ENCODE measurements at regions not wholly inside any gene's neighbourhood (a gene's known extent, or its start where the extent isn't known, plus 50 kb on each side); places are given as distances from the start of the nearest gene placed in this dataset.

- Histone ChIP-seq H3K9me3 (ENCODE audit: insufficient read depth, low read length, severe bottlenecking) (peaks cover 9% of the 10 kb centered on the region), H3K79me2 (ENCODE audit: insufficient read depth, low read length) (no peaks in the 10 kb centered on the region), H3K36me3 (ENCODE audit: insufficient read depth, low read length) (no peaks in the 10 kb centered on the region), H3K9ac (ENCODE audit: low read depth, low read length) (no peak overlapping the region), H3K4me3 (ENCODE audit: low read depth in 1 of 2, low read length in 2 of 2) (no peak overlapping the region), H3K4me2 (ENCODE audit: insufficient read depth, low read length) (no peak overlapping the region), H3K27me3 (ENCODE audit: insufficient read depth, low read length, poor library complexity) (no peaks in the 10 kb centered on the region), H3K4me1 (ENCODE audit: insufficient read depth, low read length) (no peaks in the 10 kb centered on the region), H2AFZ (ENCODE audit: low read depth, low read length) (no peak overlapping the region), H3K27ac (ENCODE audit: low read length) (no peak overlapping the region), H4K20me1 (ENCODE audit: insufficient read depth, low read length) (no peaks in the 10 kb centered on the region)
- ATAC-seq (ENCODE audit: insufficient read depth, low read depth) (no peak), DNase-seq (no peak)
- TF ChIP-seq CTCF (IDR thresholded peaks at IDR 0.05; ENCODE audit: borderline replicate concordance, extremely low read depth, low read length, poor library complexity, severe bottlenecking) (no peak), EZH2 (IDR thresholded peaks at IDR 0.05; ENCODE audit: borderline replicate concordance, low read depth, low read length, severe bottlenecking) (no peak)
Observed at GRCh38 chr1:209461168-209461567, 122.3 kb upstream of the CAMK1G start.

- no peak overlapping the region for H3K27ac ChIP-seq (ENCODE audit: low read length)
- H3K27me3 ChIP-seq (ENCODE audit: insufficient read depth, low read length, poor library complexity), result no peaks in the 10 kb centered on the region
- no peaks in the 10 kb centered on the region for H3K79me2 ChIP-seq (ENCODE audit: insufficient read depth, low read length)
- no peaks in the 10 kb centered on the region for H4K20me1 ChIP-seq (ENCODE audit: insufficient read depth, low read length)
- no peak overlapping the region for H2AFZ ChIP-seq (ENCODE audit: low read depth, low read length)
- TF ChIP-seq EZH2 (IDR thresholded peaks at IDR 0.05; ENCODE audit: borderline replicate concordance, low read depth, low read length, severe bottlenecking) (no peak), CTCF (IDR thresholded peaks at IDR 0.05; ENCODE audit: borderline replicate concordance, extremely low read depth, low read length, poor library complexity, severe bottlenecking) (no peak)
- no peaks in the 10 kb centered on the region for H3K36me3 ChIP-seq (ENCODE audit: insufficient read depth, low read length)
- peaks cover 9% of the 10 kb centered on the region for H3K9me3 ChIP-seq (ENCODE audit: insufficient read depth, low read length, severe bottlenecking)
- no peak overlapping the region for H3K9ac ChIP-seq (ENCODE audit: low read depth, low read length)
- H3K4me3 ChIP-seq (ENCODE audit: low read depth in 1 of 2, low read length in 2 of 2), result no peak overlapping the region
- no peak for DNase-seq
- ATAC-seq (ENCODE audit: insufficient read depth, low read depth), result no peak
- no peak overlapping the region for H3K4me2 ChIP-seq (ENCODE audit: insufficient read depth, low read length)
- no peaks in the 10 kb centered on the region for H3K4me1 ChIP-seq (ENCODE audit: insufficient read depth, low read length)
Observed at GRCh38 chr1:209462433-209462832, 121.1 kb upstream of the CAMK1G start.

GRCh38 chr1:209463441-209463840 lies 120.1 kb upstream of the CAMK1G start:
- peaks cover 9% of the 10 kb centered on the region for H3K9me3 ChIP-seq (ENCODE audit: insufficient read depth, low read length, severe bottlenecking)
- H3K27me3 ChIP-seq (ENCODE audit: insufficient read depth, low read length, poor library complexity), result no peaks in the 10 kb centered on the region
- H4K20me1 ChIP-seq (ENCODE audit: insufficient read depth, low read length), result no peaks in the 10 kb centered on the region
- H3K27ac ChIP-seq (ENCODE audit: low read length), result no peak overlapping the region
- no peaks in the 10 kb centered on the region for H3K36me3 ChIP-seq (ENCODE audit: insufficient read depth, low read length)
- H3K79me2 ChIP-seq (ENCODE audit: insufficient read depth, low read length), result no peaks in the 10 kb centered on the region
- no peak overlapping the region for H2AFZ ChIP-seq (ENCODE audit: low read depth, low read length)
- no peak overlapping the region for H3K9ac ChIP-seq (ENCODE audit: low read depth, low read length)
- no peak for ATAC-seq (ENCODE audit: insufficient read depth, low read depth)
- no peak overlapping the region for H3K4me2 ChIP-seq (ENCODE audit: insufficient read depth, low read length)
- H3K4me1 ChIP-seq (ENCODE audit: insufficient read depth, low read length), result no peaks in the 10 kb centered on the region
- H3K4me3 ChIP-seq (ENCODE audit: low read depth in 1 of 2, low read length in 2 of 2), result no peak overlapping the region
- TF ChIP-seq EZH2 (IDR thresholded peaks at IDR 0.05; ENCODE audit: borderline replicate concordance, low read depth, low read length, severe bottlenecking) (no peak), CTCF (IDR thresholded peaks at IDR 0.05; ENCODE audit: borderline replicate concordance, extremely low read depth, low read length, poor library complexity, severe bottlenecking) (no peak)
- no peak for DNase-seq

GRCh38 chr1:209473025-209473424 lies 110.5 kb upstream of the CAMK1G start:
- DNase-seq (no peak), ATAC-seq (ENCODE audit: insufficient read depth, low read depth) (no peak)
- Histone ChIP-seq H4K20me1 (ENCODE audit: insufficient read depth, low read length) (no peaks in the 10 kb centered on the region), H3K9ac (ENCODE audit: low read depth, low read length) (no peak overlapping the region), H3K4me2 (ENCODE audit: insufficient read depth, low read length) (no peak overlapping the region), H3K36me3 (ENCODE audit: insufficient read depth, low read length) (no peaks in the 10 kb centered on the region), H3K79me2 (ENCODE audit: insufficient read depth, low read length) (no peaks in the 10 kb centered on the region), H3K9me3 (ENCODE audit: insufficient read depth, low read length, severe bottlenecking) (no peaks in the 10 kb centered on the region), H3K4me1 (ENCODE audit: insufficient read depth, low read length) (no peaks in the 10 kb centered on the region), H3K4me3 (ENCODE audit: low read depth in 1 of 2, low read length in 2 of 2) (no peak overlapping the region), H2AFZ (ENCODE audit: low read depth, low read length) (no peak overlapping the region), H3K27ac (ENCODE audit: low read length) (no peak overlapping the region), H3K27me3 (ENCODE audit: insufficient read depth, low read length, poor library complexity) (no peaks in the 10 kb centered on the region)
- TF ChIP-seq EZH2 (IDR thresholded peaks at IDR 0.05; ENCODE audit: borderline replicate concordance, low read depth, low read length, severe bottlenecking) (no peak), CTCF (IDR thresholded peaks at IDR 0.05; ENCODE audit: borderline replicate concordance, extremely low read depth, low read length, poor library complexity, severe bottlenecking) (no peak)

All from DND-41 (cell line).